Testis (tissue), 2 donors: ENCODE measurements at regions not wholly inside any gene's neighbourhood (a gene's known extent, or its start where the extent isn't known, plus 50 kb on each side); places are given as distances from the start of the nearest gene placed in this dataset.

ENCODE experiments used
- CTCF ChIP-seq, 3 experiments: fragments of 450-650 bp in 2 of 3; fragments of 200-600 bp in 1 of 3; sonication (generic) in 1 of 3; IDR thresholded peaks; one replicate each; pipeline ENCODE4 v1.5.1; 2016 to 2019; ENCODE audit warnings: antibody characterized with exemption in 3 of 3, mild to moderate bottlenecking in 2 of 3, moderate library complexity in 1 of 3
- POLR2A ChIP-seq: fragments of 450-650 bp; IDR thresholded peaks from one replicate; pipeline ENCODE4 v1.6.1; 2017; ENCODE audit warnings: antibody characterized with exemption, mild to moderate bottlenecking, moderate library complexity

- TF ChIP-seq CTCF (IDR thresholded peaks at IDR 0.05), result no peak
- TF ChIP-seq POLR2A, result no peak
Observed at GRCh38 chr6:168837254-168838036, 396.5 kb downstream of the SMOC2 start.
